ENCODE measurements at regions not wholly inside any gene's neighbourhood (a gene's known extent, or its start where the extent isn't known, plus 50 kb on each side); places are given as distances from the start of the nearest gene placed in this dataset.

DNA sequence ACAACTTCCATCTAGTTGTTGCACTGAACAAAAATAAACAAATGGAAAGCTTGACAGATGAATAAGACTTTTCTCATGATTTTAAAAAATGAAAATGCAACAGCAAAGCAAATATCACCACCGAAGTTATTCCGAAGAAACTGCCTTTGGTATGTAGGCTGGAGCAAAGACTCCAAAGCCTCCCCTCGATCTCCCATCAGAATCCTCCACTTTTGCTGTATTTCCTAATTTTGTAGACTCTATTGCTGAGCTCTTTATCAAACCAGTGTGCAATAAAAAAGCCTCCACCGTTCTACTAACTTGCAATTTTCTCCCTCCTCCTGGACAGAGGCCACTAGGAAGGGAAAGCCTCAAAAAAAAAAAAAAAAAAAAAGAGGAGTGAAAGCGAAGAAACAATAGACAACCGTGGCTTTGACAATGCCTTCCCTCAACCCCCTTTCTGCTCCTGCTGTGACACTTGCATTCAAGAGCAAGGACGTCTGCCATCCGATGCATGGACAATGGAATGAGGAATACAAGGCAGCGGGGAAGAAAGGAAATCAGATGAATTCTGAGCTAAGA, 190.9 kb upstream of the BLID start:
- TF ChIP-seq POLR2A (IDR thresholded peaks at IDR 0.05): no peak
- no peak for TF ChIP-seq CTCF (IDR thresholded peaks at IDR 0.05)

All from vagina (tissue), 2 donors.